Upper lobe of left lung (tissue), 6 donors: ENCODE measurements at regions not wholly inside any gene's neighbourhood (a gene's known extent, or its start where the extent isn't known, plus 50 kb on each side); places are given as distances from the start of the nearest gene placed in this dataset.

Experiments used
- ATAC-seq, 2 donors: fragments of 200-7000 bp; cut with Tn5 transposase; one replicate each; pipeline ENCODE4 v1.9.1; 2022; ENCODE audit warnings: mild to moderate bottlenecking in 2 of 2, moderate library complexity in 2 of 2; ENCODE audit not compliant: low FRiP score in 2 of 2
- DNase-seq, 2 donors: peaks; one replicate each; pipeline ENCODE4 v3.0.0-alpha.2; 2019 to 2020
- H3K27ac ChIP-seq, 4 donors: fragments of 200-600 bp; sonication (generic); one replicate each; pipeline ENCODE4 v1.5.1; 2016 to 2019
- H3K27me3 ChIP-seq, 4 donors: fragments of 200-600 bp; sonication (generic); one replicate each; pipeline ENCODE4 v1.5.1; 2017 to 2019
- H3K36me3 ChIP-seq, 4 donors: fragments of 200-600 bp; sonication (generic); one replicate each; pipeline ENCODE4 v1.5.1; 2016 to 2019
- H3K4me1 ChIP-seq, 4 donors: fragments of 200-600 bp; sonication (generic); one replicate each; pipeline ENCODE4 v1.5.1; 2018 to 2019
- H3K4me3 ChIP-seq, 4 donors: fragments of 200-600 bp; sonication (generic); one replicate each; pipeline ENCODE4 v1.5.1; 2017 to 2019; ENCODE audit warnings: mild to moderate bottlenecking in 2 of 4, moderate library complexity in 1 of 4
- H3K9me3 ChIP-seq, 4 donors: fragments of 200-600 bp; sonication (generic); one replicate each; pipeline ENCODE4 v1.5.1; 2018 to 2019
- EP300 ChIP-seq, 4 donors: sonication (generic); formaldehyde crosslinking; IDR thresholded peaks; one replicate each; pipeline ENCODE4 v1.5.1; 2017; ENCODE audit warnings: antibody characterized with exemption in 4 of 4, control low read depth in 2 of 4
- POLR2A ChIP-seq, 4 donors: fragments of 450-650 bp; IDR thresholded peaks; one replicate each; pipeline ENCODE4 v1.5.1; 2016 to 2017; ENCODE audit warnings: antibody characterized with exemption in 4 of 4, mild to moderate bottlenecking in 2 of 4
- POLR2AphosphoS5 ChIP-seq, 2 donors: sonication (generic); formaldehyde crosslinking; IDR thresholded peaks; one replicate each; pipeline ENCODE4 v1.5.1; 2017; ENCODE audit warnings: antibody characterized with exemption in 2 of 2
- WGBS, 2 donors: methylation state at CpG; one replicate each; pipeline ENCODE4 v1.1.5; 2017 to 2018; 5-methylcytosine and 5-hydroxymethylcytosine counted together
- TF ChIP-seq, protein P1 (sequence below), 6 experiments: fragments of 450-650 bp in 4 of 6; fragments of 200-600 bp in 2 of 6; sonication (generic) in 2 of 6; IDR thresholded peaks; one replicate each; pipeline ENCODE4 v1.5.1; 2016 to 2019; ENCODE audit warnings: antibody characterized with exemption in 6 of 6
- donor health status: DM: no; HTN: no; CAD: no; lungs with moderate emphysema.
- donor health status: DM: no; HTN: yes; CAD: no; lungs with severe emphysema.

GRCh38 chr1:25140073-25140797, 92.1 kb downstream of the SYF2 start:
- peak; percentile 25 to 42 for DNase-seq
- WGBS, 2 donors = 54 to 64% methylated on average over 14 to 15 of the region's 15 CpGs
- Histone ChIP-seq H3K4me3 (no peak overlapping the region), H3K27me3 (no peaks in the 10 kb centered on the region), H3K27ac (no peak overlapping the region), H3K4me1 (no peaks in the 10 kb centered on the region), H3K9me3 (no peaks in the 10 kb centered on the region), H3K36me3 (no peaks in the 10 kb centered on the region)
- TF ChIP-seq, protein P1, sequence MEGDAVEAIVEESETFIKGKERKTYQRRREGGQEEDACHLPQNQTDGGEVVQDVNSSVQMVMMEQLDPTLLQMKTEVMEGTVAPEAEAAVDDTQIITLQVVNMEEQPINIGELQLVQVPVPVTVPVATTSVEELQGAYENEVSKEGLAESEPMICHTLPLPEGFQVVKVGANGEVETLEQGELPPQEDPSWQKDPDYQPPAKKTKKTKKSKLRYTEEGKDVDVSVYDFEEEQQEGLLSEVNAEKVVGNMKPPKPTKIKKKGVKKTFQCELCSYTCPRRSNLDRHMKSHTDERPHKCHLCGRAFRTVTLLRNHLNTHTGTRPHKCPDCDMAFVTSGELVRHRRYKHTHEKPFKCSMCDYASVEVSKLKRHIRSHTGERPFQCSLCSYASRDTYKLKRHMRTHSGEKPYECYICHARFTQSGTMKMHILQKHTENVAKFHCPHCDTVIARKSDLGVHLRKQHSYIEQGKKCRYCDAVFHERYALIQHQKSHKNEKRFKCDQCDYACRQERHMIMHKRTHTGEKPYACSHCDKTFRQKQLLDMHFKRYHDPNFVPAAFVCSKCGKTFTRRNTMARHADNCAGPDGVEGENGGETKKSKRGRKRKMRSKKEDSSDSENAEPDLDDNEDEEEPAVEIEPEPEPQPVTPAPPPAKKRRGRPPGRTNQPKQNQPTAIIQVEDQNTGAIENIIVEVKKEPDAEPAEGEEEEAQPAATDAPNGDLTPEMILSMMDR (IDR thresholded peaks at IDR 0.05) = no peak
- no peak for TF ChIP-seq EP300 (IDR thresholded peaks at IDR 0.05)
- TF ChIP-seq POLR2A (IDR thresholded peaks at IDR 0.05) = no peak
- no peak for TF ChIP-seq POLR2AphosphoS5 (IDR thresholded peaks at IDR 0.05)
- ATAC-seq = peak in 1 of 2 donors; percentile 67

DNA sequence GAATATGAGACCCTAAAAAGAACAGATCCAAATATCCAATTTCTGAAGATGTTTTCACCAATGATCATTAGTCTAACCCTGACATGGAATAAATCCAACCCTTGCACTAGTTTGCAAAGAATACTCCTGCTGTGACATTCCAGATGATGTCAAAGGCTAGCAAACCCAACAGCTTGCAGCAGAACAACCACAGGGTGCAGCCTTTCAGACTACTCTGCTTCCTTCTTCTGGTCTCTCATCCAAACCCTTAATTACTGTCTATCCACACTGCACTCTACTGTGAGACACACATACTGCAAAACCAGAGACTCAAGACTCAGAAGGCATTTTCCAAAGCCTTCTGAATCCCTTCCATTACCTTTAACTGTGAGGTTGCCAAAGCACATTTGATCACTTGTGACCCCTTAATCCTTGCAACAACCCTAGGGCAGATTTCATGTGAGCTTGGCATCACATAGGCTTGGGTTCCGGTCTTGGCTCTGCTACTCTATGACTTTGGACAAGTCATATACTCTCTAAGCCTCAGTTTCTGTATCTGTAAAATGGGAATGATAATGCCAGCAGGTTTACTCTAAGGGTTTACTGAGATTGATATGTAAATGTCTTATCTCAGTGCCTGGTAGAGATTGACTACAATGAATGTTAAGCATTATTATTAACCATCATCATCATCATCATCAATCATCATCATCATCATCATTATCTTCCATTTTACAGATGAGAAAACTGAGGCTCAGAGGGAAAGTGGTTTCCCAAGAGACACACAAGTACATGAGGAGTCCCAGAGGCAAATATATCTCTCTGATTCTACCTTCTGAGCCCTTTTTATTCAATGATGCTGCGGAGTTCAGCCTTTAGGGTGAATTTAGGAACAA, 94.5 kb downstream of the SYF2 start:
- TF ChIP-seq, protein P1 (IDR thresholded peaks at IDR 0.05) = no peak
- TF ChIP-seq POLR2A (IDR thresholded peaks at IDR 0.05) (no peak), POLR2AphosphoS5 (IDR thresholded peaks at IDR 0.05) (no peak), EP300 (IDR thresholded peaks at IDR 0.05) (no peak)
- H3K4me1 ChIP-seq = no peaks in the 10 kb centered on the region
- H3K9me3 ChIP-seq = no peaks in the 10 kb centered on the region
- no peak for ATAC-seq
- no peak for DNase-seq
- WGBS, 2 donors = 100% methylated on average over 2 of the region's 2 CpGs
- H3K36me3 ChIP-seq = no peaks in the 10 kb centered on the region
- no peaks in the 10 kb centered on the region for H3K27me3 ChIP-seq
- H3K27ac ChIP-seq = no peak overlapping the region
- H3K4me3 ChIP-seq = no peak overlapping the region

- TF ChIP-seq POLR2AphosphoS5 (IDR thresholded peaks at IDR 0.05) (no peak), EP300 (IDR thresholded peaks at IDR 0.05) (no peak), POLR2A (IDR thresholded peaks at IDR 0.05) (no peak)
- TF ChIP-seq, protein P1 (IDR thresholded peaks at IDR 0.05) = no peak
- no peak overlapping the region for H3K4me3 ChIP-seq
- DNase-seq (no peak), ATAC-seq (no peak)
- no peaks in the 10 kb centered on the region for H3K9me3 ChIP-seq
- H3K4me1 ChIP-seq = no peaks in the 10 kb centered on the region
- no peaks in the 10 kb centered on the region for H3K27me3 ChIP-seq
- no peak overlapping the region for H3K27ac ChIP-seq
- WGBS, 2 donors = 46 to 67% methylated on average over 1 of the region's 1 CpG
- no peaks in the 10 kb centered on the region for H3K36me3 ChIP-seq
Observed at GRCh38 chr1:25137106-25137505, 95.2 kb downstream of the SYF2 start.

DNA sequence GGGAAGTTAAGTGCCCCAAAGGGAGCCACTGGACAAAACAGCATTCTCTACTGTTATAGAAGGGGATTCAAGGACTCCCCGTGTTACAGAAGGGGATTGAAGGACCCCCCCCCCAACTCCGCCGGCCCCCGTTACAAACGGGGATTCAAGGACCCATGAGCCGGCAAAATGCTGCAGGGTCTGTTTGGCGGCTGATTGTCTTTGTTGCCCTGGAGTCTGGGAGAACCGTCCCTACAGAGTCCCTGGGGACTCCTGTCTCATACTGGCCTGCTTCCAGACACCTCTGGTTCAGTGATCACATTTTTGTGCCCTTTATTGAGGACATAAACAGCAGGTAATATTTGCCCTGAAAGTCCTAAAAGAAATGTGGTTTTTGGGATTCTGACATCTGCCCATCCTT, 96.4 kb downstream of the SYF2 start:
- no peaks in the 10 kb centered on the region for H3K9me3 ChIP-seq
- DNase-seq (no peak), ATAC-seq (no peak)
- H3K27me3 ChIP-seq = no peaks in the 10 kb centered on the region
- 74 to 75% methylated on average over 3 to 5 of the region's 8 CpGs for WGBS, 2 donors
- no peak overlapping the region for H3K4me3 ChIP-seq
- TF ChIP-seq, protein P1 (IDR thresholded peaks at IDR 0.05) = no peak
- TF ChIP-seq POLR2A (IDR thresholded peaks at IDR 0.05) (no peak), EP300 (IDR thresholded peaks at IDR 0.05) (no peak), POLR2AphosphoS5 (IDR thresholded peaks at IDR 0.05) (no peak)
- H3K36me3 ChIP-seq = no peaks in the 10 kb centered on the region
- no peaks in the 10 kb centered on the region for H3K4me1 ChIP-seq
- no peak overlapping the region for H3K27ac ChIP-seq
